ENCODE measurements at regions not wholly inside any gene's neighbourhood (a gene's known extent, or its start where the extent isn't known, plus 50 kb on each side); places are given as distances from the start of the nearest gene placed in this dataset.

DNA sequence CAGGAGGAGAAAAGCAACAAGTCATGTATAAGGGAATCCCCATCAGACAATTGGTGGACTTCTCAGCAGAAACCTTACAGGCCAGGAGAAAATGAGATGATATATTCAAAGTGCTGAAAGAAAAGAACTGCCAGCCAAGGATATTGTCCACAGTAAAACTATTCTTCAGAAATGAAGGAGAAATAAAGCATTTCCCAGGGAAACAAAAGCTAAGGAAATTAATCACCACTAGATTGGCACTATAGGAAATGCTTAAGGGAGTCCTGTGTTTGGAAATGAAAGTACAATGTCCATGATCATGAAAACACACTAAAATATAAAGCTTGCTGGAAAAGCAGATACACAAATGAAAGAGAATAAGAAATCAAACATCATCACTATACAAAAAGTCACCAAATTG, 282.0 kb downstream of the BLID start:
- intact Hi-C loops (cut with DNase I), result no loop called here
- DNase-seq, result no peak

- intact Hi-C loops (cut with DNase I), result no loop called here
- peak in 3 of 42 donors; percentile 3 to 14 (median 4) for DNase-seq
These were observed 286.8 kb downstream of the BLID start for GRCh38 chr11:121829159-121829643.

GRCh38 chr11:121814962-121815361, 301.1 kb downstream of the BLID start:
- no peak for DNase-seq
- intact Hi-C loops (cut with DNase I), result no loop called here

DNA sequence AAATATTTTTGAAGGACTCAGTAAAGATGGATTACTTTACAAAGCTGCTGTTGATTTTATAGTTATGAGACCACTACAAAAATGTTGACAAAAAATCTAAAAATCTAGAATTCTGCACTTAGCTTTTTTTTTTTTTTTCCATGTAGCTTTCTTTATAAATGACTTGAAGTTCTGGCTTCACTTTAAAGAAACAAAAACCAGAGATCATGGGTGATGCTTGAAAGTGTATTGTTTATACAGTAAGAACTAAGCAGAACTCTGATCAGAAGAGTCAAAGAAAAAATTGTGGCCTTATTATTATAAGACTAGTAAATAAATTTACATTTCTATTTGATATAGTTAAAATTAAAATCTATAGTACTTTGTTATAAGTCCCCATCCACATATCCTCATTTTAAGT, 301.7 kb downstream of the BLID start:
- DNase-seq, result no peak
- intact Hi-C loops (cut with DNase I), result no loop called here

DNA sequence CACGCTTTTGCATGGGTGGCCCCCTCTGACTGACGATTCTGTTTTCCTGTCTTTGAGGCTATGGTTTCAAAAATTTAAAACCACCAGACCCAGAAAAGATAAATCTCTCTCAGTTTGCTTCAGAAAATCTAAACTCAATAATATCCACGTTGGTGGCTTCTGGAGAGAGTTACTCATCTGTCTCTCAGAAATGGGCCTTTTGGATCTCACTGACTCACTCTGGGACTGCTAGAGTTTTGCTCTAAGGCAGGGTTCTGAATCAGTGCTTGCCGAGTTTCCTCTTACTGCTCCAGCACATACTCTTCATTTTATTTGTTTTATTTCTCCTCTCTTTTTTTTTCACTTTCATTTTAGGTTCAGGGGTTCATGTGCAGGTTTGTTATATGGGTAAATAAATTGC, 305.7 kb downstream of the BLID start:
- intact Hi-C loops (cut with DNase I), result no loop called here
- peak in 1 of 42 donors; percentile 38 for DNase-seq

GRCh38 chr11:121808096-121808495, 307.9 kb downstream of the BLID start:
- DNase-seq, result no peak
- intact Hi-C loops (cut with DNase I), result no loop called here

DNA sequence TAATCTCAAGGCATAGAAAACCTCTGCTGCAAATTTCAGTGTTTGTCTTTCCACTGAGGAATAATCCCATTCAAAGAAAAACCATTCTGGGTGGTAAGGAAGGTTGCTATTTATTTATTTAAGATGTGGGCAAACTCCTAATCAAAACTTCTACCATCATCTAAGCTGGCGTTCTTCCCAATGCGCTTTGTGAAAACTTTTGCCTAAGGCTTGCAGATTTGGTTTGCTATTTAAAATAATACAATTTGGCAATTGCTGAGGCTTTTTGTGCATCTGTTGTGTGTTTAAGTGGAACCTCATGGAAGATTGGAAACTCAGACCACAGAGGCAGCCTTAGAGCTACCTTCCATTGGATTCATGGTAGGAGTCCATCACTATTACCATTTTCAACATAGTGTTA, 309.0 kb downstream of the BLID start:
- intact Hi-C loops (cut with DNase I), result no loop called here
- no peak for DNase-seq

- DNase-seq, result no peak
- intact Hi-C loops (cut with DNase I), result no loop called here
These were observed 313.5 kb downstream of the BLID start for GRCh38 chr11:121802542-121802941.

DNA sequence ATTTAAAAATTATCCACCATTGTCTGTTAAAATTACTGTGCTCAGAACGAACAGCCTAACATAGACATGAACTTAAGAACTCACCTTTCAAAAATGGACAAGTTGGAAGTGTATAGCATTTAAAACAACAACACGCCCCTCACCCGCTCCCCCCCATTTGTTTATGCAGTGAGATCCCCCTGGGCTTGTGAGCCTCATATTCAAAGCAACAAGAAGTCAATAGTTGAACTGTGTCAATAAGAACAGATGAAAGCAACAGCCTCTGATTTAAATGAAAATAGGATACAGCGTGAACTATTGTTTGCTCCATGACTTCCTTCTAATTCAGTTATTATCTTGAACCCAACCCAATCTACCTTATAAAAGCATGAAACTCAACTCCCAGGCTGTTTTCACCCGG, 314.2 kb downstream of the BLID start:
- intact Hi-C loops (cut with DNase I), result no loop called here
- DNase-seq, result no peak

DNA sequence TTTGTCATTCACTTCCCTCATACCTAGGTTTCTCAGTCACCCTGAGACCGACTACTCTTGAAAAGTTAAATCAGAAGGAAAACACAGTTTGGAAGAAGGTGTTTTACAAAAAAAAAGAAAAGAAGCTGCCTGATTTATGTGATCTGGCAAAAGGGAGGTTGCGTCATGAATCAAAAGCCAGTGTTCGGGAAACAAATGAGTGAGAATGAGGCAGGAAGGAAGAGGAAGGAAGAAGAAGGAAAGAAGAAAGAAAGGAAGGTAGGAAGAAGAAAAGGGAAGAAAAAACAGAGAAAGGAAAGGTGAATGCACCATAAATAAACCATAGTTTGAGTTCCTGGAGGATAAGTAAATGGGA, 314.6 kb downstream of the BLID start:
- no peak for DNase-seq
- intact Hi-C loops (cut with DNase I), result no loop called here

- DNase-seq, result peak in 14 of 42 donors; percentile 4 to 51 (median 18)
- intact Hi-C loops (cut with DNase I), result no loop called here
These were observed 315.2 kb downstream of the BLID start for GRCh38 chr11:121800731-121801393.

- no peak for DNase-seq
- intact Hi-C loops (cut with DNase I), result no loop called here
These were observed 315.8 kb downstream of the BLID start for GRCh38 chr11:121800240-121800639.

DNA sequence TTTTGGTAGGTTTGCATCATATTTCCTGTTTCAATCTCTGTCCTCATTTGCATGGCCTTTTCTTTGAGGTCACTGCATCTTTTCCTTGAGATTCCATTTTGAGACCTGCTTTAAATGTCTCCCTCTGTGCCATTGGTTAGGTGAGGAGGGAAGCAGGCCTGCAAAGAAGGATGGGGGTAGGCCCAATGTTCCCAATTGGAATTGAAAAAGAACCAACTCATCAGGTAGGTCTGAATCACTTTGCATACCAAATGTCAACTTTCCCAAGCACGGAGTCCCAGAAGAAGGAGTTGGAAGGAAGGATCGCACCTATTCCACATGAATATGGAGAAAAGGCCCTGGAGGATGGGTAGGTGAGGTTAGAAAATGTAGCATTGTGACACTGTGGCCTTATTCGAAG, 318.5 kb downstream of the BLID start:
- no peak for DNase-seq
- intact Hi-C loops (cut with DNase I), result no loop called here

DNA sequence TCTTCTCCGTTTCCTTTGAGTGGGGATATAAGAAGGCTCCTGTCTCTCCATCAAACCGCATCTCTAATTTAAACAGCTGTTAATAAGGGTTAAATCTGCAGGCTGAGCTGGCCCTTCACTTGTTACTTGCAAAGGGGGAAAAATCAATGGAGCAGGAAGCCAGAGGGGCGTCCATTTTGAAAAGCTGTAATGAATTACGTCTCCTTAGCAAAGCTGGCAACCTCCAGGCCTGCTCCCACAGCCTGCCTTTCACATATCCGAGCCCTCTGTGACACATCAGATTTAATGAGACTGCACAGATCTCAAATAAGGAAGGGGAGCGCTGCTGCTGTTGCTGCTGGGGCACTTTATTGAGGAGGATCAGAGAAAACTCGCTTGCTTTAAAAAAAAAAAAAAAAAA, 320.8 kb downstream of the BLID start:
- peak; percentile 21 to 88 (median 60) for DNase-seq
- intact Hi-C loops (cut with DNase I), result no loop called here

- intact Hi-C loops (cut with DNase I), result no loop called here
- DNase-seq, result peak; percentile 6 to 71 (median 43)
These were observed 321.3 kb downstream of the BLID start for GRCh38 chr11:121794671-121795141.

GRCh38 chr11:121793916-121794315, 322.1 kb downstream of the BLID start:
- no peak for DNase-seq
- intact Hi-C loops (cut with DNase I), result no loop called here

DNA sequence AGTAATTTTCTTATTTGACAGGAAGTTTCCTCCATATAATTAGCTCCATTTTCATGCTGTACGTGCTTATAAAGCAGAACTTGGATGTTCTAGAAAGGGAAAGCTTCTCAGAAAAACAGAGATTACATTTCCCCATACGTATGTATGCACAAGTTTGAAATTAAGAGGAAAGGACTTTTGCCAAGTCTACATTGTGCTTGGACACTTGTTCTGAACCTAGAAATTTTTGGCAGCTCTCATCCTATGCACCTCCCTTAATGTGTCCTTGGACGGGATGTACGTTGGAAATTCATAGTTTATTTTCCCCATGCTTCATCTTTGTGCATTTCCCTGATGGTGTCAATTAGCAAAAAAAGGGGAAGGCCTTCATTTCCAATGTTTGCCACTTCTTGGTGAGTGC, 322.7 kb downstream of the BLID start:
- intact Hi-C loops (cut with DNase I), result no loop called here
- no peak for DNase-seq

DNA sequence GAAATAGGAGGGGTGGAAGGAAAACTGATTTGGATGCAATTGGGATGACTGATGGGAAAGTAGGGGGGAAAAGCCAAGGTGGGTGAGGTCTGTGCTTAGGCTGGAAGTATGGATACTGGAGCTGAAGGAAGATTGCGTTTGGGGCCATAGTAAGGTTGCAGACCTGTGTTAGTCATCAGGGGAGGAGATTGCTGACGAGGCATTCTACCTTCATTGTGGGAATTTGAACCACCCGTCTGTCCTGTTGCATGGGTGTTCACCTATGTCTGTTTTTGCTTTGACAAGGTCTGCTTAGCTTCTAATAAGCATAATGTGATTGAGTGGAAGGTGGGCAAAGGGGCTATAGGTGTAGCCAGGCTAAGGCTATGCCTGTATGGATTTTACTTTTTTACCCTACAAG, 323.8 kb downstream of the BLID start:
- intact Hi-C loops (cut with DNase I), result no loop called here
- DNase-seq, result no peak

DNA sequence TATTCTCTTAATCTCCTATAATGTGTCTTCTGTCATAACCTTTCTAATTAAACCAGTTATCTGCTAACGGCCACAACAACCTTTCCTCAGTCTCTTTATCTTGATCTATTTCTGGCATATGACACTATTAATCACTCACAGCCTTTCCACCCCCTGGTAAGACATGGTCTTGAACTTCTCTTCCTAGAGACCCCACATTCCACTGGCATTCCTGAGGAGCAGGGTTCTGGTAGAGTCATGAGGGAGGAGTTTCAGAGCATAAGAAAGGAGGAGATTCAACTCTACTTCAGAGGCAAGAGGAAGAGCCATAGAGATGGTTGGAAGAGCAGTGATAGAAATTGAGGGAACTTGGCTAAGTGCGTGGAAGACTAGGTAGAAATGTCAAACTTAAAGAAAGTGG, 325.6 kb downstream of the BLID start:
- no peak for DNase-seq
- intact Hi-C loops (cut with DNase I), result no loop called here

- DNase-seq, result no peak
- intact Hi-C loops (cut with DNase I), result no loop called here
These were observed 328.2 kb upstream of the SORL1-AS1 start for GRCh38 chr11:121780971-121781370.

DNA sequence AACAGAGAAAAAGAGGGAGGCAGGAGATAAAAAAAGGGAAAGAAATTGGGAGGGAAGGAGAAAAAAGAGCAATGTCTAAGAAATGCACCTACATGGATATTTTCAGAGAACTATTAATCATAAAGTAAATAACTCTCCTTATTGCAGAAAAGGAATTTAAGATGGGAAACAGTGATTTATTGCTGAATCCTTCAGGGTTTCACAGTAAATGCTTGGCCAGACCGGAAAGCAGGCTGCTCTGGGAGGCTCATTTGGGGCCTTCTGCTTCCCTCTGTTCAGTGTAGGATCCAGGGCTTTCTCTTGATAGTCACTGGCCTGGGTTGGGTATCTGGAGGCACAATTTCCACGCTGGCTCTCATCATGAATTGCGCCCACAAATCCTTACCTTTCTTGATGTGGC, 324.3 kb upstream of the SORL1-AS1 start:
- intact Hi-C loops (cut with DNase I), result no loop called here
- DNase-seq, result no peak

DNA sequence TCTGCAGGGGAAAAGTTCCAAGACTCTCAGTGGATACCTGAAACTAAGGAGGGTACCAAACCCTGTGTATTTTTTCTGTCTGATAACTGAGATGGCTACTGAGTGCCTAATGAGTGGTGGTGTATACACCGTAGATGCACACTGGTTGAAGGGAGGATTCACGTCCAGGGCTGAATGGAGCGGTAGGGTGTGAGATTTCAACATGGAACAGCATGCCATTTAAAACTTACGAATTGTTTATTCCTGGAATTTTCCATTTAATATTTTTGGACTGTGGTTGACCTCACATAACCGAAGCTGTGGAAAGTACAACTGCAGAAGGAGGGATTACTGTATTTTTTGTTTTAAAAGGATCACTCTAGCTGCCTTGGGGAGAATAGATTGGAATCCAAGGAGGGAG, 322.5 kb upstream of the SORL1-AS1 start:
- intact Hi-C loops (cut with DNase I), result no loop called here

More for the DNA sequence above, 322.5 kb upstream of the SORL1-AS1 start:
- no peak for DNase-seq
